ENCODE measurements at regions not wholly inside any gene's neighbourhood (a gene's known extent, or its start where the extent isn't known, plus 50 kb on each side); places are given as distances from the start of the nearest gene placed in this dataset.
"Not testable (repeated sequence)": the region's sequence is repeated elsewhere in the genome, so short reads cannot be mapped to it uniquely, and the experiment has no call there.

GRCh38 chr13:21882766-21883165 is 211.9 kb downstream of the FGF9 start:
- DNase-seq (ENCODE audit: low spot score) = no peak

- DNase-seq (ENCODE audit: low spot score) = no peak
Observed at GRCh38 chr13:21883713-21884112, 212.8 kb downstream of the FGF9 start.

- no peak for DNase-seq (ENCODE audit: low spot score)
Observed at GRCh38 chr13:21884299-21884909, 213.5 kb downstream of the FGF9 start.

GRCh38 chr13:21884965-21885567 is 214.2 kb downstream of the FGF9 start:
- DNase-seq (ENCODE audit: low spot score) = no peak

GRCh38 chr13:21885714-21886224 is 214.9 kb downstream of the FGF9 start:
- DNase-seq (ENCODE audit: low spot score) = no peak

- no peak for DNase-seq (ENCODE audit: low spot score)
Observed at GRCh38 chr13:21889651-21890050, 218.8 kb downstream of the FGF9 start.

- DNase-seq (ENCODE audit: low spot score) = not testable (repeated sequence)
Observed at GRCh38 chr13:21890220-21890619, 219.3 kb downstream of the FGF9 start.

GRCh38 chr13:21894091-21894490 is 223.2 kb downstream of the FGF9 start:
- DNase-seq (ENCODE audit: low spot score) = no peak

- no peak for DNase-seq (ENCODE audit: low spot score)
Observed at GRCh38 chr13:21894703-21895699, 224.1 kb downstream of the FGF9 start.

GRCh38 chr13:21895779-21896178 is 224.9 kb downstream of the FGF9 start:
- no peak for DNase-seq (ENCODE audit: low spot score)

- DNase-seq (ENCODE audit: low spot score) = no peak
Observed at GRCh38 chr13:21897161-21897560, 226.3 kb downstream of the FGF9 start.

GRCh38 chr13:21898459-21898858 is 227.6 kb downstream of the FGF9 start:
- DNase-seq (ENCODE audit: low spot score) = no peak

GRCh38 chr13:21898945-21899344 is 228.1 kb downstream of the FGF9 start:
- no peak for DNase-seq (ENCODE audit: low spot score)

- DNase-seq (ENCODE audit: low spot score) = no peak
Observed at GRCh38 chr13:21901336-21901735, 230.5 kb downstream of the FGF9 start.

GRCh38 chr13:21901811-21902708 is 231.2 kb downstream of the FGF9 start:
- no peak for DNase-seq (ENCODE audit: low spot score)

- no peak for DNase-seq (ENCODE audit: low spot score)
Observed at GRCh38 chr13:21902709-21903098, 231.8 kb downstream of the FGF9 start.

- DNase-seq (ENCODE audit: low spot score) = no peak
Observed at GRCh38 chr13:21905486-21905885, 234.6 kb downstream of the FGF9 start.

GRCh38 chr13:21909331-21909730 is 238.5 kb downstream of the FGF9 start:
- no peak for DNase-seq (ENCODE audit: low spot score)

GRCh38 chr13:21910546-21910945 is 239.7 kb downstream of the FGF9 start:
- DNase-seq (ENCODE audit: low spot score) = no peak

GRCh38 chr13:21911646-21912298 is 240.9 kb downstream of the FGF9 start:
- no peak for DNase-seq (ENCODE audit: low spot score)

- no peak for DNase-seq (ENCODE audit: low spot score)
Observed at GRCh38 chr13:21913010-21913409, 242.1 kb downstream of the FGF9 start.
